Uterus (tissue), 3 donors: ENCODE measurements at regions not wholly inside any gene's neighbourhood (a gene's known extent, or its start where the extent isn't known, plus 50 kb on each side); places are given as distances from the start of the nearest gene placed in this dataset.

Experiments
- DNase-seq, 2 donors: peaks; one replicate each; pipeline ENCODE4 v3.0.0-alpha.2; 2019 to 2020
- H3K27ac ChIP-seq, 2 donors: fragments of 200-600 bp; sonication (generic); 1 replicate in 1 of 2; 2 replicates in 1 of 2; pipeline ENCODE4 v1.5.1; 2016 to 2018
- H3K27me3 ChIP-seq, 2 donors: fragments of 200-600 bp; sonication (generic); one replicate each; pipeline ENCODE4 v1.5.1; 2018 to 2019; ENCODE audit warnings: control low read depth in 1 of 2
- H3K36me3 ChIP-seq, 2 donors: fragments of 200-600 bp; sonication (generic); one replicate each; pipeline ENCODE4 v1.5.1; 2019; ENCODE audit warnings: control low read depth in 1 of 2
- H3K4me1 ChIP-seq, 2 donors: fragments of 200-600 bp; sonication (generic); one replicate each; pipeline ENCODE4 v1.5.1; 2018 to 2019; ENCODE audit warnings: control low read depth in 1 of 2
- H3K4me3 ChIP-seq, 2 donors: fragments of 200-600 bp; sonication (generic); 1 replicate in 1 of 2; 2 replicates in 1 of 2; pipeline ENCODE4 v1.5.1; 2018 to 2019; ENCODE audit warnings: mild to moderate bottlenecking in 1 of 2
- H3K9me3 ChIP-seq, 2 donors: fragments of 200-600 bp; sonication (generic); one replicate each; pipeline ENCODE4 v1.5.1; 2019; ENCODE audit warnings: control low read depth in 1 of 2
- POLR2A ChIP-seq, 2 donors: fragments of 450-650 bp; IDR thresholded peaks; one replicate each; pipeline ENCODE4 v1.6.1; 2016; ENCODE audit warnings: antibody characterized with exemption in 2 of 2, mild to moderate bottlenecking in 1 of 2, moderate library complexity in 1 of 2
- intact Hi-C: fragments of 100-400 bp; cut with DNase I; formaldehyde crosslinking; loops from one replicate; pipeline ENCODE4 v1.15.1; 2023; ENCODE audit warnings: low total_unique reads
- TF ChIP-seq, protein P1 (sequence below), 4 experiments: fragments of 200-600 bp in 2 of 4; fragments of 450-650 bp in 2 of 4; sonication (generic) in 2 of 4; IDR thresholded peaks; one replicate each; pipeline ENCODE4 v1.5.1; 2016 to 2019; ENCODE audit warnings: antibody characterized with exemption in 4 of 4, mild to moderate bottlenecking in 2 of 4, moderate library complexity in 1 of 4
- donor health status: DM: yes; HTN: yes; CAD: no.

DNA sequence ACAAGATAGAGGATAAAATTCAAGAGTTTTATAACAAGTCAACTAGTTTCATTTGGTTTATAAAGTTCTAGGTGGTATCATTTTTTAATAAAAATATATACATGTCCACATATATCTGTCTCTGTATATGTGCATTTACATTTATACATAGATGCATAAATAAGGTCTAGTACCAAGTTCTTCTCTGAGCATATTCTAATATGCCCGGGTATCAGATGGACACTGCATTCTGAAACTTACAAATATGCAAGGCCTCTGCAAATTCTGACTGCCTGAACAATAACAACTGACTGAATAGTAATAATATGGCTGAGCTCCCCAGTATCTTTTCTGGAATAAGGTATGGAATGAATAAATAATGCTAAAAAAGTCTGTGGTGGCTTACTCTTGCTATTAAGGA, 304.8 kb downstream of the KLF12 start:
- intact Hi-C loops = no loop called here
- Histone ChIP-seq H3K36me3 (no peaks in the 10 kb centered on the region), H3K4me3 (no peak overlapping the region), H3K4me1 (no peaks in the 10 kb centered on the region), H3K9me3 (no peaks in the 10 kb centered on the region), H3K27ac (no peak overlapping the region), H3K27me3 (no peaks in the 10 kb centered on the region)
- TF ChIP-seq, protein P1, sequence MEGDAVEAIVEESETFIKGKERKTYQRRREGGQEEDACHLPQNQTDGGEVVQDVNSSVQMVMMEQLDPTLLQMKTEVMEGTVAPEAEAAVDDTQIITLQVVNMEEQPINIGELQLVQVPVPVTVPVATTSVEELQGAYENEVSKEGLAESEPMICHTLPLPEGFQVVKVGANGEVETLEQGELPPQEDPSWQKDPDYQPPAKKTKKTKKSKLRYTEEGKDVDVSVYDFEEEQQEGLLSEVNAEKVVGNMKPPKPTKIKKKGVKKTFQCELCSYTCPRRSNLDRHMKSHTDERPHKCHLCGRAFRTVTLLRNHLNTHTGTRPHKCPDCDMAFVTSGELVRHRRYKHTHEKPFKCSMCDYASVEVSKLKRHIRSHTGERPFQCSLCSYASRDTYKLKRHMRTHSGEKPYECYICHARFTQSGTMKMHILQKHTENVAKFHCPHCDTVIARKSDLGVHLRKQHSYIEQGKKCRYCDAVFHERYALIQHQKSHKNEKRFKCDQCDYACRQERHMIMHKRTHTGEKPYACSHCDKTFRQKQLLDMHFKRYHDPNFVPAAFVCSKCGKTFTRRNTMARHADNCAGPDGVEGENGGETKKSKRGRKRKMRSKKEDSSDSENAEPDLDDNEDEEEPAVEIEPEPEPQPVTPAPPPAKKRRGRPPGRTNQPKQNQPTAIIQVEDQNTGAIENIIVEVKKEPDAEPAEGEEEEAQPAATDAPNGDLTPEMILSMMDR (IDR thresholded peaks at IDR 0.05) = no peak
- no peak for TF ChIP-seq POLR2A (IDR thresholded peaks at IDR 0.05)
- DNase-seq = no peak

DNA sequence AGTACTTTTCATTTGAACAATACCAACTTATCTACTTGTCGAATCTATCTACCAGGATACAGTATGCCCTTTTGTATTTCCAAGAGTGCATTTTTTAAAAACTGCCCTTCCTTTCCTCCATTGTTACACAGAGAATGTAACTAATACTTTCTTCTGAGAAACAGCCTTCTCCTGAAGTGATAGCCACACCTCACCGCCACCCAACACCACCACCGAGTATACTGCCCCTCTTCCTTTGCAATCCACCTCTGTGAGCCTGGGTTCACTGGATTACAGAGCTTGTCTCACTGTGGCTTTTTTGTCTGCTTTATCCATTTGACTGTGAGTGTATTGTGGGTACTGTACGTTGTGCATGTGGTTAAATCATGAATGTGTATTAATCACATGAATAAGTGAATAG, 305.4 kb downstream of the KLF12 start:
- Histone ChIP-seq H3K27ac (no peak overlapping the region), H3K36me3 (no peaks in the 10 kb centered on the region), H3K27me3 (no peaks in the 10 kb centered on the region), H3K9me3 (no peaks in the 10 kb centered on the region), H3K4me3 (no peak overlapping the region), H3K4me1 (no peaks in the 10 kb centered on the region)
- TF ChIP-seq, protein P1 (IDR thresholded peaks at IDR 0.05) = no peak
- no peak for TF ChIP-seq POLR2A (IDR thresholded peaks at IDR 0.05)
- intact Hi-C loops = no loop called here
- no peak for DNase-seq

DNA sequence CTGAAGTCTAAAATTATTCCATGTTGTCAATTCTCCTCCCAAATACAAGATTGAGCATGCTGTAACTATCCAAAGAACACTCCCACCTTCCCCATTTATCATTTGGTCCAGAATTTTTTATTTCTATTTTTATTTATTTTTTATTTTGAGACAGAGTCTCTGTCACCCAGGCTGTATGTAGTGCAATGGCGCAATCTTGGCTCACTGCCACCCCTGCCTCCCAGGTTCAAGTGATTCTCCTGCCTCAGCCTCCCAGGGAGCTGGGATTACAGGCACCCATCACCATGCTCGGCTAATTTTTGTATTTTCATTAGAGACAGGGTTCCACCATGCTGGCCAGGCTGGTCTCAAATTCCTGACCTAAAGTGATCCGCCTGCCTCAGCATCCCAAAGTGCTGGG, 306.8 kb downstream of the KLF12 start:
- H3K4me3 ChIP-seq = no peak overlapping the region
- TF ChIP-seq POLR2A (IDR thresholded peaks at IDR 0.05) = no peak
- TF ChIP-seq, protein P1 (IDR thresholded peaks at IDR 0.05) = no peak
- no peaks in the 10 kb centered on the region for H3K27me3 ChIP-seq
- no peak for DNase-seq
- no peaks in the 10 kb centered on the region for H3K36me3 ChIP-seq
- no peak overlapping the region for H3K27ac ChIP-seq
- H3K4me1 ChIP-seq = no peaks in the 10 kb centered on the region
- intact Hi-C loops = no loop called here
- no peaks in the 10 kb centered on the region for H3K9me3 ChIP-seq

DNA sequence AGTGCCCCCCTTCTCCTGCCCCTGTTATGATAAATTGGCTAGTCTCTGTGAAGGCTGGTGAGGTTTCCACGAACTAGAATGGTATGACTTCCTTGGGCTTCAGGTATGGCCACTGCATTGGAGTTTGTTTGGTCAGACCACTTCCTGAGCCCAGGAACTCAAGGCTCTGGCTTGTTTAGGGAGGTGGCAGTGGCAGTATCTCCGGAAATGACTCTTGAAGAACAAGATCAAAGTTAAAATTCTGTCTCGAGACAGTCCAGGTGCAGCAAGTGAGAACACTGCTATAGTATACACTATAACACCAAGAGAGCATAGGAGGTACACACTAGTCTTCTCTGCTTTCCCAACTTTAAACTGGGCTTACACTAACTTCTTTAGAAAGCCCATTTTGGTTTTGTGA, 309.1 kb downstream of the KLF12 start:
- no peaks in the 10 kb centered on the region for H3K9me3 ChIP-seq
- DNase-seq = no peak
- no peaks in the 10 kb centered on the region for H3K4me1 ChIP-seq
- no peak for TF ChIP-seq POLR2A (IDR thresholded peaks at IDR 0.05)
- TF ChIP-seq, protein P1 (IDR thresholded peaks at IDR 0.05) = no peak
- intact Hi-C loops = no loop called here
- no peaks in the 10 kb centered on the region for H3K36me3 ChIP-seq
- H3K27ac ChIP-seq = no peak overlapping the region
- no peak overlapping the region for H3K4me3 ChIP-seq
- no peaks in the 10 kb centered on the region for H3K27me3 ChIP-seq

DNA sequence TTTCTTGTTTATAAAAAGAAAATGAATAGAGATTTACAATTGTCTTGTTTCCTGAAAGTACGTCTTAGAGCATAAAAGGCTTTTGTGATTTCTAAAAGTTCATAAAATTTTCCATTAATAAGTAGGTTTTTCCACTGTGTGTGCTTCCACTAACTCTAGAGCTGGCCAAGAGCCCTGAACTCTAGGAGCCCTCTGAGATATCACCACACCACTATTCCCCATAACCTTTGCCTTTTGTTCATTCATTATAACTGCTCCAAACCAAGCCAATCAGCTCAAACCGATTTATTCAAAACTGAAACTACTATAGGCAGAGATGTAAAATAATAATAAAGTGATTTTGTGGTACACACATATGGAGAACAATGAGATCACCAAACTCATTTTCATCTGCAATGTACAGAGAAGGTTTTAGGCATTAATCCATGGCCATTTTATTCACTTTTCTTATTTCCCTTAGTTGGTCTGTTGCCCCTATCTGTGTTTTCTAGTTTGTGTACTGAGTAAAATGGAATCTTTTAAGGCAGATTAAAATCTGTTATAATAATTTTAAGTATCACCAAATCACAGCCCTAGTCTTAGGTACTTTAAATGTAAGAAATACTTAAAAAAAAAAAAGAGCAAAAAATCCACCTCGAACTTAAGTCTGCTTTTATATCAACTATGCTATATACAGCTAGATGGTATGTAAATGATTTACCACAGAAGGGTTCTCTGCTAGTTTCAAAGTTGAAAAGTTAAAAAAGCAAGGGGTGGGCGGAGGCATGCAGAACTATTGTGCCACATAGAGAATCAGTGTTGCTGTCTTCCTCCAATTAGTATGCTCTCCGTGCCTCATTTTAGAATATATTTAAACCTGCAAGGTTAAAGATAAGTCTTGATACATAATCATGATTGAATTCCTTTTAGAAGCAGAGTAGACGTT, 311.3 kb downstream of the KLF12 start:
- TF ChIP-seq, protein P1 (IDR thresholded peaks at IDR 0.05) = no peak
- TF ChIP-seq POLR2A (IDR thresholded peaks at IDR 0.05) = no peak
- intact Hi-C loops = no loop called here
- Histone ChIP-seq H3K4me3 (no peak overlapping the region), H3K27ac (no peak overlapping the region), H3K9me3 (no peaks in the 10 kb centered on the region), H3K4me1 (no peaks in the 10 kb centered on the region), H3K27me3 (no peaks in the 10 kb centered on the region), H3K36me3 (no peaks in the 10 kb centered on the region)
- DNase-seq = no peak
